Sigmoid colon (tissue), 6 donors: ENCODE measurements at regions not wholly inside any gene's neighbourhood (a gene's known extent, or its start where the extent isn't known, plus 50 kb on each side); places are given as distances from the start of the nearest gene placed in this dataset.

Experiments used
- DNase-seq: peaks from one replicate; pipeline ENCODE4 v3.0.0-alpha.2; 2019
- H3K27ac ChIP-seq, 4 donors: fragments of 200-600 bp; sonication (generic); one replicate each; pipeline ENCODE4 v1.5.1; 2016 to 2019; ENCODE audit warnings: mild to moderate bottlenecking in 1 of 4
- H3K27me3 ChIP-seq, 3 donors: fragments of 200-600 bp; sonication (generic); one replicate each; pipeline ENCODE4 v1.5.1; 2019; ENCODE audit warnings: mild to moderate bottlenecking in 1 of 3
- H3K36me3 ChIP-seq, 4 donors: fragments of 200-600 bp; sonication (generic); one replicate each; pipeline ENCODE4 v1.5.1; 2016 to 2019
- H3K4me1 ChIP-seq, 4 donors: fragments of 200-600 bp; sonication (generic); one replicate each; pipeline ENCODE4 v1.5.1; 2017 to 2019
- H3K4me3 ChIP-seq, 4 donors: fragments of 200-600 bp; sonication (generic); one replicate each; pipeline ENCODE4 v1.5.1; 2017 to 2019; ENCODE audit warnings: mild to moderate bottlenecking in 2 of 4, moderate library complexity in 1 of 4
- H3K9me3 ChIP-seq, 4 donors: fragments of 200-600 bp in 3 of 4; sonication (generic) in 3 of 4; one replicate each; pipeline versions ENCODE4 v1.5.1 to v1.6.1; 2013 to 2019
- EP300 ChIP-seq, 4 donors: sonication (generic); formaldehyde crosslinking; IDR thresholded peaks; one replicate each; pipeline ENCODE4 v1.6.1; 2017; ENCODE audit warnings: antibody characterized with exemption in 4 of 4
- POLR2A ChIP-seq, 2 donors: fragments of 450-650 bp; IDR thresholded peaks; one replicate each; pipeline ENCODE4 v1.6.1; 2016; ENCODE audit warnings: antibody characterized with exemption in 2 of 2, mild to moderate bottlenecking in 2 of 2, moderate library complexity in 2 of 2
- POLR2AphosphoS5 ChIP-seq, 4 donors: sonication (generic); formaldehyde crosslinking; IDR thresholded peaks; one replicate each; pipeline ENCODE4 v1.6.1; 2017; ENCODE audit warnings: antibody characterized with exemption in 4 of 4
- WGBS, 2 donors: extraction: QIAGEN DNeasy Blood & Tissue Kit; methylation state at CpG; one replicate each; pipeline ENCODE4 v1.1.7; 2013; 5-methylcytosine and 5-hydroxymethylcytosine counted together
- intact Hi-C: fragments of 100-400 bp; cut with DNase I; formaldehyde crosslinking; loops from one replicate; pipeline ENCODE4 v1.15.1; 2023
- TF ChIP-seq, protein P1 (sequence below), 4 experiments: fragments of 450-650 bp in 3 of 4; fragments of 200-600 bp in 1 of 4; IDR thresholded peaks; one replicate each; pipeline ENCODE4 v1.5.1; 2016 to 2019; ENCODE audit warnings: antibody characterized with exemption in 4 of 4, mild to moderate bottlenecking in 3 of 4, moderate library complexity in 2 of 4
- donor health status: healthy with polysubstance abuse.
- donor health status: healthy.

DNA sequence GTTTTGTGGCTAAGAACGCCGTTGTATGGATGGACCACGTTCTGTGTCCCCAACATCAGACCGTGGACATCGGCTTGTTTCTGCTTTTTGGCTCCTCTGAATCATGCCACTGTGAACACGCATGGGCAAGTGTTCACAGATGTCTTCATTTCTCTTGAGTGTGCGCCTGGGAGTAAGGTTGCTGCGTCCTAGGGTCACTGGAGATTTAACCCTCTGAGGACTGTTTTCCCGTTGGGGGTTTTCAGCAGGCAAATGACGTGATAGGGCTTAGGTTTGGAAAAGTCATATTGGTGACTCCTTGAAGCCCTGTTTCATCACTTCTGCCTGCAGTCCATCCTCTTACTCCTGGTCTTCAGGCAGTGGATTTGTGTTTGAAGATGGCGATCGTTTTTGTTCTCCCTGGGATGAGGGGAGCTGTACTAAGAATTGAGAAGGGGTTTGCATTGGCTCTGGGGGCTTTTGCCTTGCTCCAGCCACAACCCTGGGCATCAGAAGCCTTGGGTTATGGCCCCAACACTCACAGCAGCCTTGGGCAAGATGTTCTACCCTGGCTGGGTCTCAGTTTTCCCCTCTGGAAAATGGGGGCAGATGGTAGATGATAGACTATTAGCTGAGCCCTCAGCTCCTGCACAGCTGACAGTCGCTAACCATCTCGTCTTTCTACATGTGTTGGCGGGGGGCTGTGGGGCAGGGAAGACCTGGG lies 67.2 kb upstream of the CIBAR2 start:
- intact Hi-C loops, result no loop called here
- peaks cover 0 to 7% (median 2%) of the 10 kb centered on the region in 4 donors for H3K36me3 ChIP-seq
- no peak overlapping the region for H3K4me3 ChIP-seq
- H3K27me3 ChIP-seq, result no peaks in the 10 kb centered on the region
- TF ChIP-seq POLR2AphosphoS5 (IDR thresholded peaks at IDR 0.05) (no peak), EP300 (IDR thresholded peaks at IDR 0.05) (no peak), POLR2A (IDR thresholded peaks at IDR 0.05) (no peak)
- TF ChIP-seq, protein P1, sequence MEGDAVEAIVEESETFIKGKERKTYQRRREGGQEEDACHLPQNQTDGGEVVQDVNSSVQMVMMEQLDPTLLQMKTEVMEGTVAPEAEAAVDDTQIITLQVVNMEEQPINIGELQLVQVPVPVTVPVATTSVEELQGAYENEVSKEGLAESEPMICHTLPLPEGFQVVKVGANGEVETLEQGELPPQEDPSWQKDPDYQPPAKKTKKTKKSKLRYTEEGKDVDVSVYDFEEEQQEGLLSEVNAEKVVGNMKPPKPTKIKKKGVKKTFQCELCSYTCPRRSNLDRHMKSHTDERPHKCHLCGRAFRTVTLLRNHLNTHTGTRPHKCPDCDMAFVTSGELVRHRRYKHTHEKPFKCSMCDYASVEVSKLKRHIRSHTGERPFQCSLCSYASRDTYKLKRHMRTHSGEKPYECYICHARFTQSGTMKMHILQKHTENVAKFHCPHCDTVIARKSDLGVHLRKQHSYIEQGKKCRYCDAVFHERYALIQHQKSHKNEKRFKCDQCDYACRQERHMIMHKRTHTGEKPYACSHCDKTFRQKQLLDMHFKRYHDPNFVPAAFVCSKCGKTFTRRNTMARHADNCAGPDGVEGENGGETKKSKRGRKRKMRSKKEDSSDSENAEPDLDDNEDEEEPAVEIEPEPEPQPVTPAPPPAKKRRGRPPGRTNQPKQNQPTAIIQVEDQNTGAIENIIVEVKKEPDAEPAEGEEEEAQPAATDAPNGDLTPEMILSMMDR (IDR thresholded peaks at IDR 0.05), result no peak
- H3K9me3 ChIP-seq, result peaks cover 0 to 4% (median 2%) of the 10 kb centered on the region in 4 donors
- no peak overlapping the region for H3K27ac ChIP-seq
- peaks cover 0 to 34% (median 23%) of the 10 kb centered on the region in 4 donors for H3K4me1 ChIP-seq
- no peak for DNase-seq
- 64 to 84% methylated on average over 15 of the region's 15 CpGs for WGBS, 2 donors

DNA sequence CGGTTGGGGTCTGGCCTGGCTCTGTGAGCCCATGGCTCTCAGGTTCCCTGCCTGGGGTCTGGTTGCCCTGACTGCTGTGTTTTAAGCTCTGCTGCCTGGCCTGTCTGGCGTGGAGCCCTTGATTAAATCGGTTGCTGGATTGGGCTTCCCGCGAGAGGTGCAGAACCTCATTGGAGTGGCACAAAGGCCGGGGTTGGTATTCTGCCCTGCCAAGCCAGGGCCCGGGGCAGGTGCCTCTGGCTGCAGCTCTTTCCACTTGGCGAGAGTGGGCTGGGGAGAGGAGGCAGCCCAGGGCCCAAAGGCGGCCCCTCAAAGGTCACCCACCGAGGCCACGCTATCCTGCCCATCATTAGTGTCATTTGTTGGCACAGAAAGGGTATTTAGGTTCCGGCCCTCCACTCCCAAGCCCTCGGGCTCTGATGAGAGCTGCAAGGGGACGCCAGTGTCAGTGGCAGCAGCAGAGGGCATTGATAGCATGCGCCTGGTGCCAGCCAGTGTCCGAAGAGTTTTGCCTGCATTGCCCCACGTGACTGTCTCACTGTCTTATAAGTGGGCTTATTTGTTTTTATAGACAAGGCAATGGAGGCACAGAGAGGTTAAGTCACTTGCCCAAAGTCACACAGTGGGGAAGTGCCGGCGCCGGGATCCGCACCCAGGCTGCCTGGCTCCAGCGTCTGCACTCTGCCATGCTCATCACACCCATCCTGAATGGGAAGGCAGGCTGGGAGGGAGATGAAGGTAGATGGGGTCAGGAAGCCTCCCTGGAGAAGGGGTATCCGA lies 68.0 kb upstream of the CIBAR2 start:
- no peak for DNase-seq
- intact Hi-C loops, result no loop called here
- no peak overlapping the region for H3K4me3 ChIP-seq
- no peak overlapping the region for H3K27ac ChIP-seq
- peaks cover 0 to 26% (median 16%) of the 10 kb centered on the region in 4 donors for H3K4me1 ChIP-seq
- peaks cover 0 to 7% (median 2%) of the 10 kb centered on the region in 4 donors for H3K36me3 ChIP-seq
- H3K27me3 ChIP-seq, result no peaks in the 10 kb centered on the region
- no peak for TF ChIP-seq POLR2A (IDR thresholded peaks at IDR 0.05)
- no peak for TF ChIP-seq EP300 (IDR thresholded peaks at IDR 0.05)
- no peak for TF ChIP-seq POLR2AphosphoS5 (IDR thresholded peaks at IDR 0.05)
- TF ChIP-seq, protein P1 (IDR thresholded peaks at IDR 0.05), result no peak
- H3K9me3 ChIP-seq, result peaks cover 0 to 4% (median 2%) of the 10 kb centered on the region in 4 donors
- 81 to 92% methylated on average over 23 of the region's 23 CpGs for WGBS, 2 donors

DNA sequence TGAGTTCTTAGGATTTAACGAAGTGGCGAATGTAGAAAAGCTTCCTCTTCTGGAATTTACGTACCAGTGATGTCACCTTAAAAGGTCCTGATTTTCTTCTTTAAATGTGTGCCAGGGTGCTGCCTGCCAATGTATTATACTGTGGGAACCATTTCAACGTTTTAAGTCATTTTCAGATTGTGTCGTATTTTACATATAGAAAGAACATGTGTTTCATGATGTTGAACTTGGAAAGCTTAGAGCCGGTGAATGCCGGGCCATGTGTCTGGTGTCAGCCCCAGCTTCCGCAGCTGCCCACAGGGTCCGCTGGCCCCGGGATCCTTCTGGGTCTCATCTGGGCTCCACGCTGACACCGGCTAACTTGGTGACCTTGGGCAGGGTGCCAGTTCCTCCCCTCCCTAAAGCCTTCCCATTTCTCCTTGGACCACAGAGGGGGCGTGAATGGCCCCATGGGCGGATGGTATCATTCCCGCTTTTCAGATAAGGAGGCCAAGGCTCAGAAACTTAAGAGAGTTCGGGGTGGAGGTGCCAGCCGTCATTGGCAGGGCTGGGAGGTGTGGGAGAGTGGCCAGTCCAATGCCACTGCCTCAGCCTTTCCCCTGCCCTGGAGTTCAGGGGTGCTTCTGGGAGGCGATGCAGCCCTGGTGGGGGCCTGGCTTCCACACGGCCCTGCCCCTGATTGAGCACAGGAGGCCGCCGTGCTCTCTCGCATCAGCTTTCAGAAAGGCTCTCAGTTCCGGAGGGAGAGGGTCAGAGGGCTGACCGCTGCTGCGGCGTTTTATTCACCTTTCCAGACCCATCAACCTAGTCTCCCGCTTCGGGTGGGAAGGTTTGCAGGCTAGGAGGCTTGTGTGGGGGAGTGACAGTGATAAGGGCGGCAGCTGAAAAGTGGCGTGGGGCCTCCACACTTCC lies 68.8 kb upstream of the CIBAR2 start:
- DNase-seq, result no peak
- Histone ChIP-seq H3K36me3 (peaks cover 0 to 7% (median 2%) of the 10 kb centered on the region in 4 donors), H3K27me3 (no peaks in the 10 kb centered on the region), H3K4me1 (peaks cover 0 to 20% (median 10%) of the 10 kb centered on the region in 4 donors), H3K27ac (no peak overlapping the region), H3K4me3 (no peak overlapping the region), H3K9me3 (peaks cover 0 to 4% (median 2%) of the 10 kb centered on the region in 4 donors)
- intact Hi-C loops, result no loop called here
- TF ChIP-seq, protein P1 (IDR thresholded peaks at IDR 0.05), result no peak
- TF ChIP-seq EP300 (IDR thresholded peaks at IDR 0.05), result no peak
- TF ChIP-seq POLR2A (IDR thresholded peaks at IDR 0.05), result no peak
- no peak for TF ChIP-seq POLR2AphosphoS5 (IDR thresholded peaks at IDR 0.05)
- WGBS, 2 donors, result 73 to 89% methylated on average over 30 of the region's 30 CpGs

DNA sequence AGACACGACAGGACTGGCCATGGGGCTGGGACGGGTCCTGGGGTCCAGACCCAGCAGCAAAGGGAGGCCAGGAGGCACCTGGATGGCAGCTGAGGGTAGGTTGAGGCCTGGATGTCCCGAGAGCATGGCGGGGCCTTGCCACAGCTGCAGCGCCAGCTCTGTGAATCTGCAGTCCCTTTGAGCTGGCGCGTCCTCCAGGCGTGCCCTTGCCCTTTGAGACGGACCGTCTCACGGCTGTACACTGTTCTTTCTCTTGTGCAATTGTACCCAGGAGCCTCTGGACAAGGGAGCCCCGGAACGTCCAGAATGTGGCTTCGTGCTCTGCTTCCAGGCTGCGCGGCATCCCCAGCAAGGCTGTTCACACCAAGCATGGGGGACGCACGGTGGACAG lies 69.5 kb upstream of the CIBAR2 start:
- no peaks in the 10 kb centered on the region for H3K27me3 ChIP-seq
- intact Hi-C loops, result no loop called here
- H3K27ac ChIP-seq, result no peak overlapping the region
- H3K9me3 ChIP-seq, result peaks cover 0 to 4% (median 2%) of the 10 kb centered on the region in 4 donors
- WGBS, 2 donors, result 82 to 93% methylated on average over 18 of the region's 18 CpGs
- H3K36me3 ChIP-seq, result peaks cover 0 to 7% (median 2%) of the 10 kb centered on the region in 4 donors
- no peak overlapping the region for H3K4me3 ChIP-seq
- TF ChIP-seq POLR2AphosphoS5 (IDR thresholded peaks at IDR 0.05) (no peak), EP300 (IDR thresholded peaks at IDR 0.05) (no peak), POLR2A (IDR thresholded peaks at IDR 0.05) (no peak)
- TF ChIP-seq, protein P1 (IDR thresholded peaks at IDR 0.05), result no peak
- peaks cover 0 to 15% (median 7%) of the 10 kb centered on the region in 4 donors for H3K4me1 ChIP-seq
- no peak for DNase-seq
